Stimulated activated CD4-positive, alpha-beta T cell treated with anti-CD3 and anti-CD28 coated beads, TNF-alpha, amount 100 ng/mL, for 48 hours (primary cell): ENCODE measurements at regions not wholly inside any gene's neighbourhood (a gene's known extent, or its start where the extent isn't known, plus 50 kb on each side); places are given as distances from the start of the nearest gene placed in this dataset.

Source experiments
- DNase-seq, 3 donors: peaks; one replicate each; pipeline ENCODE4 v3.0.0-alpha.2; 2020; ENCODE audit warnings: low read depth in 3 of 3

DNA sequence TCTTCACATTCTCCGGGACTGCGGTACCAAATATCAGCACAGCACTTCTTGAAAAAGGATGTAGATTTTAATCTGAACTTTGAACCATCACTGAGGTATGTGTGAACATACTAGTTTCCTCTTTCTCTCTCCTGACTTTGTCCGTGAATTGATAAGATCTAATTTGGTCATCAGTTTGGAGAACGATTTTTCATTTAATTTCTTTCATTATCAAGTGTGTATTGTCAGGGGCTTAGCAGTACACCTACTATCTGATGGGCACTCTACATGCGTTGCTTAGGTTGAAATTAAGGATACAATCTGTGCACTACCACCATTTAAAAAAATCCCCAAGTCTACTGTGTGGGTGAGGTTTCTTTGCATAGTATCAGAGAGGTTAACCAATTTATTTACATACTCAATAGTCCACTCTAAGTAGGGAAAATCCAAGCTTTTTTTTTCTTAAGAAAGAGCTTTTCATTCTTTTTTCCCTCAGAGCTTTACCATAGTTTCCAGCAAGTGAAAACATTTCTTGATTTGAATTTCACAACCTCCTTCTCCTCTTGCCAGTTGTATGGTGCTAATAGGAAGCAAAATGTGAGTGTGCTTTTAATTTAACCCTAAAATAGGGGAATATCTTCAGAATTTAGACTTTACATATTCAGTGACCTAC, 105.4 kb upstream of the ESR1 start:
- DNase-seq, result no peak

DNA sequence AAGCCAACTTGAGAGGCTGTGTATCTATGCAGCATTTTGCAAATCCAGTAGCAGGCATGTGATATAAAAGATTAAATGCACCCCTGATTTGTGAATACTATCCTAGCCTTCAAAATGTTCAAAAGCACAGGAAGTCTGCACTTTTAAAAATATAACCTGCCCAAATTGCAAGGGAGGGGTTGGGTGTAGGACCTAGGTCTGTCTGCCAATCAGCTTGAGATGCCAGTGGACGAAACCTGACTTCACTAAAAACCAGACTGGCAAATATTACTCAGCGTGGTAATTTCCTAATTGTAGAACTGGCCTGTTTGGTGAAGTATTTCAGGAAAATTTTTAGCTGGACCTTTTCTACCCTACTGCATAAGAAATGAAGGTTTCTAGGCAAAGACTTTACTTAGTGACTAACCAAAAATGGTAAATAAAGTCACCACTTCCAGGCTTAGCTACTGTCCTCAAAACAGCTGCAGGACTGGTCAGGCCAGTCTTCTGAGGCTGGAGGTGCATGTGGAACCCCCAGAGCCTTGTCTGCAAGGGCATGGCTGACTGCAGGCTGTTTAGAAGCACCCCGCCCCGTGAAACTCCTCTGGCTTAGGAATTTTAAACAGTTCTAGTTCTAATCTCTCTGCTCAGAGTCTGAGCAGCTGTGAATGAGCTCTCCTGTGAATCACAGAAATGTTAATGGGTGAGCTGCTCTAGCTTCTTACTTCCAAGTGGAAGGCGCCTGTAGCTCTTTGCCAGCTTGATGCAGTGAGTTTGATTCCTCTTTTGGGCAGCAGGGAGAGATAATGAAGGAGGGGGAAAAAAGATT, 104.4 kb upstream of the ESR1 start:
- no peak for DNase-seq

DNA sequence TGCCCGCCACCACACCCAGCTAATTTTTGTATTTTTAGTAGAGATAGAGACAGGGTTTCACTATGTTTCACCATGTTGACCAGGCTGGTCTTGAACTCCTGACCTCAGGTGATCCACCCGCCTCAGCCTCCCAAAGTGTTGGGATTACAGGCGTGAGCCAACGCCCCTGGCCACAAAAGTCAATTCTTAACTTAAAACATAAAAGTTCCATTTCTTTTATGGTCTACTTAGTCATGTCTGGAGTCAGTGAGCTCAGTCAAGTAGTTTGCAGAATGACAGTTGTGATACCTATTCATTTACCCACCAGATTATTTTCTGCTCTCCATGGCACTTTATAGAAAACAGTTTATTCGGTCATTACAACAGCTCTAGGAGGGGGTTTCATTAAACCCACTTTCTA, 103.1 kb upstream of the ESR1 start:
- peak in 1 of 3 donors; percentile 46 for DNase-seq

DNA sequence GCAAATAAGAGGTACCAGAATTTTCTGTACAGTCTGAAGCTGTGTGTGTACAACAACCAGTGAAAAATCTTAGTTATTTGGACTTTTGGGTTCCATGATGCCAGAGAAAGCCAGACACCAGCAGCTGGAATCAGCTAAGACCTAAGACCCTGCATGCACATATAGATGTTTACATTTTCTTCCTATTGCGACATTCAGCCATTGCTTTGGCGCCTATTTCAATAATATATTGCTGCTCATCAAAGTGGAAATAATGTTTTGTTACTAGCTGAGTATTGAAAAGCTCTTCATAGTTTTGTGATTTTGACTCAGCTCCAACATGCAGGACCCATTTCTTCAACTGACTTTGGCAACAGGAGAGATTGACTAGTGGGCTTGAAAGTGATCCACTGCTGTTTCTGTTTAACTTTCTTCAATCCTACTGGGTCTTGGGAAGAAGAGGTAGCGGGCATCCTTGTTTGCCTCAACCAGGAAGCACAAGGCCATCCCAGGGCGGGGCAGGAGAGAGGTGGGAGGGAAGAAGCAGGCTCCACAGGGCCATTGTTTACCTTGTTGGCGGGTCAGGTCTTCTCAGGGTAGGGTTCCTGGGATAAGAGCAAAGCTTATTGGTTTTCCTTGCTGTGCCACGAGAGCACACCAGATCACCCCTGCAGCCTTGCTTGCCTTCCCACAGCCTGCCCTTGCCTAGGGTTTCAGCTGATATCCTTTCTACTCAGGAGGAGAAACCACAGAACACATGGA, 101.3 kb upstream of the ESR1 start:
- DNase-seq, result no peak

DNA sequence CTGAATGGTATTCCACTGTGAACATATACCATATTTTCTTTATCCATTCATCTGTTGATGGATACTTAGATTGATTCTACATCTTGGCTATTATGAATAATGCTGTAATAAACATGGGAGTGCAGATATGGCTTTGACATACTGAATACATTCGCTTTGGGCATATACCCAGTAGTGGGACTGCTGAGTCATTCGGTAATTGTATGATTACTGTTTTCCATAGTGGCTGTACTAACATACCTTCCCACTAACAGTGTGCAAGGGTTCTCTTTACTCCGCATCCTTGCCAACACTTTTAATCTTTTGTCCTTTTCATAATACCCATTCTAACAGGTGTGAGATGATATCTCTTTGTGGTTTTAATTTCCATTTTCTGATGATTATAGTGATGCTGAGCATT, 98.2 kb upstream of the ESR1 start:
- DNase-seq, result no peak

DNA sequence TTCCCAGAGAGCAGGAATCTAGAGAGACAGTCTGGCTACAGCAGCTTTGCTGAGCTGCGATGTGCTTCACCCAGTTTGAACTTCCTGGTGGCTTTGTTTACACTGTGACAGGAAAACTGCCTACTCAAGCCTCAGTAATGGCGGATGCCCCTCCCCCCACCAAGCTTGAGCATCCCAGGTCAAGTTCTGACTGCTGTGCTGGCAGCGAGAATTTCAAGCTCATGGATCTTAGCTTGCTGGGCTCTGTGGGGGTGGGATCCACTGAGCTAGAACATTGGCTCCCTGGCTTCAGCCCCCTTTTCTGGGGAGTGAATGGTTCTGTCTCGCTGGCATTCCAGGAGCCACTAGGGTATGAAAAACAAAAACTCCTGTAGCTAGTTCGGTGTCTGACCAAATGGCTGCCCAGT, 91.0 kb upstream of the ESR1 start:
- DNase-seq, result no peak

DNA sequence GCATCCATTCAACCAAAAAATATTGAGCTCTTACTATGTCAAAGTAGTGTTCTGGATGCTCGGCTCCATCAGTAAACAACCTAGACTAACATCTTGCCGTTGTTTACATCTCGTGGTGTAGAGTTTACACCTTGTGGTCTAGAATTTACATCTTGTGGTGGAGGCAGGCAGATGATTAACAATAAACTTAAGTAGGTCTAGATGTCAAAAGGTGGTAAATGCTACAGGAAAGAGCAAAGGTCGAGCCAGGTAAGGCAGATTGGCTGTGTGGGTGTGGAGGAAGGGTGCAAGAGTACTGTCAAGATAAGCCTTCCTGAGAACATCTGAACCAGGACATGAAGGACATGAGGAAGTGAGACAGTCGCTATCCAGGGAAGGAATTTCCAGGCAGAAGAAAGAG, 88.4 kb upstream of the ESR1 start:
- no peak for DNase-seq

DNA sequence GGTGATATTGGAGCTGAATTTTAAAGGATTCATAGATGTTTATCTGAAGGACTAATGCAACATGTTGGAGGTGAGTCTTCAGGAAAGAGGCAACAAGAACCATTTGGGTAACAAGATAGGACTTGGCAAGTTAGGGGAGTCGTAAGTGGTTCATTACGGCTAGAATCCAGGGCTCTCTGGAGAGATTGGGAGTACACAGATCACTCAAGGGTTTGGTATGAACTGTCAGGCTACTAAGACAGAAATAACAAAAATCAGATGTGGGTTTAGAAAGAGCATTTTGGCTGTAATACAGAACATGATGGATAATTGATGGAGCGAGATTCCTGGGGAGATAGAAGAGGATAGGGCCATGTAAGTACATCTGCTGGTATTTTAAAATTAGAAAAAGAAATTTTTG, 86.3 kb upstream of the ESR1 start:
- no peak for DNase-seq

DNA sequence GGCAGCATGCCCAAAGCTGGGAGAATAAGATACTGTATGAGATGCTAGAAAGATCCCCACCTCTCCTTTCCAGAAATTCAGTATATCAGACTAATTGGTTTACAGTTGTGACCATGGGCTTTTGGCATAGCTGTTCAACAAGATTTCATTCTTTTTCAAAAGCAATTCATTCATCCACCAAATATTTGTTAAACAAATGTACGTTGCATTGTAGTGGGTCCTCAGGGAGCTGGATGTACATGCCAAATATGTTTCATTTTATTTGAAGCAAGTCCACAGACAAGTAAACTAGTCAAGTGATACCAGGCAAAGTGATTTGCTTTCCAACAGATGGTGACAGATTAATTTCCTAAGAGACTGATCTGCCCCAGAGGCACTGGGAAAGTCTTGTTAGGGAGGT, 85.8 kb upstream of the ESR1 start:
- DNase-seq, result no peak

DNA sequence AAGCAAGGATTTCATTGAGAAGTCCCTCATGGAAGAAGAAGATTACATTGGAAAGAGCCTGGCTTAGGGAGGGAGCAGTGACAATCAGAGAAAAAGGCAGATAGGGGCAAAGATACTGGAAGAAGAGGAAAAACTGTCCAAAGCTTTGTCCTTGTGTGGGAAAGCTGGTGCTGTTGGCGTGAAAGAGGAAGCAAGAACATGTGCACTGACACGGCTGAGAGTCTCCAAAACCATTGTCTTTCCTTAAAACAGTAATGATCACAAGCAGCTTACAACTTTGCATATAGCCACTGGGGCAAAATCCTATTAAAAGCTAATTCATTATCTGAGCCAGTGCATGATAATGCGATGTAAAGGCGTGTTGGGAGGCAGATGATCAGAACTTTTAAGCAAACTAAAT, 85.1 kb upstream of the ESR1 start:
- DNase-seq, result no peak

DNA sequence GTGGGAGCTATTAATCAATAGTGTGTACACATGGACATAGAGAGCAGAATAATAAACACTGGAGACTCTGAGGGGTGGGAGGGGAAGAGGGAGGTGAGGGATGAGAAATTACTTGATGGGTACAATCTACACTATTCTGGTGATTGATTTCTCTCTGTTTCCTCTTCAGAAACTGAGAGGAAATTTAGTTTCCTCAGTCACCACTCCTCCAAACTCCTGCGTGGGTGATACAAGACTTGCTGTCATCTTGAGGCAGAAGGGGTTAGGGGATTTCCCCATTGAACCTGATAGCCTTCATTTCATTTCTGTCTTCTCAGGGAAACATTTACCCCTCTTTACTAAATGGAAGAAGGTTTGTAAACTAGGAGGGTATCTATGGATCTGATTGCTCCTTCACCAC, 84.3 kb upstream of the ESR1 start:
- DNase-seq, result peak; percentile 36 to 43 (median 41)

DNA sequence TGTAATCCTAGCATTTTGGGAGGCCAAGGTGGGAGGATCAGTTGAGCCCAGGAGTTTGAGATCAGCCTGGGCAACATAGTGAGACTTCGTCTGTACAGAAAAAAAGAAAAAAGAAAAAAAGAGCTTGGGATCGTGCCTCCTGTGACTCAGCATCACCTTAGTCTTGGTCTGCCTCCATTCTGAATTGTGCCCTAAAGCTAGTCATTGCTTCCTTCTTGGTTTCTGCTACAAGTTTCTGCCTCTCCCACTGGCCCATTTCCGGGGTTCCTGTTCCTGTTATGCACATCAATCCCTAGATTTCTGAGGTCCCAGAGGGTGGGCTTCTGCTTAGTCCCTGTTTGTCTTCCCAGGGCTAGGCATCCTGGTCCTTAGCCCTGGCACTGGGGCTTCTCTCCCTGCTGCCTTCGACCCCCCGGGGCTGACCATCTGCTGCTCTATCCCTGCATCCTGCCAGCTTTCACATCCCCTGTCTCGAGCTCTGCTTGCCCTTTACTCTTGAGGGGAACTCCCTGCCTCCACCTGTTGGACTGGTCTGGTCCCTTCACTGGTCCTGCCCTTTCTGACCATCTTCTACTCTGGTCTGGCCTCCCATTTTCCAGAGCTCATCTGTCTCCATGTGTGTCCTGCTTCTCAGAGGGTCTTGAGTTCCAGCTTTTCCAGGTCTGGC, 77.5 kb upstream of the ESR1 start:
- DNase-seq, result no peak

DNA sequence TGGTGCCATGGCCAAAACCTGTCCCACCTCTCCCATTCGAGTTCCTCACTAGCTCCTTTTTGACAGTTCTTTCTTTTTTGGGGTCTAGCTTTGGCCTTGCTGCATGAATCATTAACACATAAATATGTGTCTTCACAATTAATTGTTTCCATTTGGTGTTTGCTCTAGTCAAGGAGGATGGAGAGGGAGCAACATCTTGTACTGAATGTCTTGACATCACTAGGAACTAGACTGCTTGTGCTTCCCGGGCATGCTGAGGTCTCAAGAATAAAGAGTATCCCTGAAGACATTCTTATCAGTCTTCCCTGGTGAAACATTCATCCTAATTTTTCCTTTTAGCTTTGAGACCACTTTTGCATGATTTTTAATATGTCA, 77.0 kb upstream of the ESR1 start:
- DNase-seq, result no peak

DNA sequence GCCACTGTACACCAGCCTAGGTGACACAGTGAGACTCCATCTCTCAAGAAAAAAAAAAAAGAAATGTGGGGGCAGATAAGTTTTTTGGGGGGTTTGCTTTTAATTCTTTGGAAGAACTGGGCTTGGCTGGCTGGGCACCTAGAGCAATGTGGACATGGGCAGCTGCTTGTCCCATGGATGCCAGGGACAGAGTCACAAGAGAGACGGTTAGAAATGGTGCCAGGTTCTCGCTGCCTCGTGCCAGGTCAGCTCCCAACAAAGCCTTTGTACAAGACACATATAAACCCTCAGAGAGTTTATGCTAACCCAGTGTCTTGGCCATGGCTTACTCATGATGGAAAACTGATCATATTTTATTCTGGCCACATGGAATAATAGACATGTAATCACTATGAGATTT, 76.2 kb upstream of the ESR1 start:
- no peak for DNase-seq

DNA sequence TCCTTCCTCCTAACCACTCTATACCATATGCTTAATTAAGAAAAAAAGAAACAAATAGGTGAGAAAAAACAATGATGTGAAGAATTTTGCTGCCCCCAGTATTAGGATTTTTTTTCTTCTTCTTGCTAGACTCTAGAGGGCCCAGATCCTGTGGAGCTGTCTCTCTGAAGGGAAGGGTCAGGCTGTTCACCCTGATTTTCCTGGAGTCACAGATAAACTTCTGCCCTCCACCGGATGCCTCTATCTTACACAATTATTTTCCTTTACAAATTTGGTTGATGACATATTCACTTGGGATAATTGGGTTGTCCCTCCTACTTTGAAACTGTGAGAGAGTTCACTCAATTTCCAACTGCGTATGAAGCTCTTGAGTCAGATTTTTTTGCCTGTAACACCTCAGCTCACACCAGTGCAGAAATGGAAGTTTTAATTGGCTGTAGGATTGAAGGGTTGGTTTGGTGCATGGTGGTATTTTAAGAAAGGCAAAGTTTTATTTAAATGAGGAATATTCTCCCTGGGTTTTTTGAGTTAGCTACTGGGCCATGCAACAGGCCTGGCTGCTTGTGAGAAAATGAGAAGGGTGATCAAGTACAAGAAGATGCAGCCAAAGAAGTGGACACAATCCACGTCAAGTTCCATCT, 73.7 kb upstream of the ESR1 start:
- no peak for DNase-seq

DNA sequence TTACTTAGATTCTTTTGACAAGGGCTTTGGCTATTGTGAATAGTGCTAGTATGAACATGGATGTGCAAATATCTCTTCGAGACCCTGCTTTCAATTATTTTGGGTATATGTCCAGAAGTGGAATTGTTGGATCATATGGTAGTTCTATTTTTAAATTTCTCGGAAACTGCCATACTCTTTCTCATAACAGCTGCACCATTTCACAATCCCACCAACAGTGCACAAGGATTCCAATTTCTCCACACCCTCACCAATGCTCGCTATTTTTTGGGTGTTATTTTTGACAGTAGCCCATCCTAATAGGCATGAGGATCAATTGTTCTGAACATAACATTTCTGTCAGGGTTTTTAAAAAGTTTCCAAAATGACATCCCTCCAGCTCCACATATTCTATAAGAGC, 69.2 kb upstream of the ESR1 start:
- DNase-seq, result no peak

DNA sequence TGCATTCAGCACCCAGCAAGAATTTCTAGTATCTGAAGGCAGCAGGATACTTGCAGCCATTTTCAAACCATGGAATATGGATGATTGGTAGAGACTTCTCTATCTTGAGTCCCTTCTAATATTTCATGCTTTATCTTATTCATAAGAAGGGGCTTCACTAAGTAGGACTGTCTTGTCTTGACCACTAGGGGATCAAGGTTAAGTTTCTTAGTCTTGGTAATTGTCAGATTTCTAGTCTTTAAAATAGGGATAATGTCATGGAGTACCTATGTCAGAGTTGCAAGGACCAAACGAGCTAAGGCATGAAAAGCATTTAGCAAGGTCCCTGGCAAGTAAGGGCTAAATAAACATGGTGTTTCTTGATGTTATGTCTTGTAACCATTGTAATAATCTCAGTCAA, 68.5 kb upstream of the ESR1 start:
- DNase-seq, result no peak

DNA sequence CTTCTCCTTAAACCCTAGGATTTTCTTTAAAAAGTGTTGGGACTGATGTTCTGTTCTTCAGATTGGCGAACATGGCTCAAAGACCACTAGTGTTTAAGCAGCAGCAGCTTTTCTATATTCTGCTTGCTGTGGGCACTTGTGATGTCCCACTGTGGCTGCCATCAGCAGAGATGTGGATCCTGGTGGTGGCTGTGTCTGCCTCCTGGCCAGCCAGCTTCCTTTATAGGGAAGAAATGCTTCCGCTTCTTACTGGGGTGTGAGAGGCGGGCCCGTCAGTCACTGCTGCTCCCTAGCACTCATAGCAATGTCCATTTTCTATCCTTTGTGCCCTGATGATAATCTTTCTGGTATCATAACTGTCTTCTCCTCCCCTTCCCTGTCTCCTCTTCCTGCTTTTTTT, 66.7 kb upstream of the ESR1 start:
- no peak for DNase-seq

DNA sequence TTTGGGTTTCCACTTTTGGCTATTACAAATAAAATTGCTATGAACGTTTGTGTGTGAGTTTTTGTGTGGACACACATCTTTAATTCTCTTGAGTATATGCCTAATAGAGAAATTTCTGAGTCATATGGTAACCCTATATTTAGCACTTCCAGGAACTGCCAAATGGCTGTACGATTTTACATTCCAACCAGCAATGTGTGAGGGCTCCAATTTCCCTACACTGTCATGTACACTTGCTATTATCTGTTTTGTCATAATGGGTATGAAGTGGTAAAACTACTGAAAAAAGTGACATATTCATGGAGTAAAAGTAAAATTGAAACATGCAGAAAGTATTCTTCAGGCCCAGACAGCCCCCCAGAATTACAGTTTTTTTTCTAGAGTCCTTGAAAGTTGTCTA, 59.6 kb upstream of the ESR1 start:
- no peak for DNase-seq

DNA sequence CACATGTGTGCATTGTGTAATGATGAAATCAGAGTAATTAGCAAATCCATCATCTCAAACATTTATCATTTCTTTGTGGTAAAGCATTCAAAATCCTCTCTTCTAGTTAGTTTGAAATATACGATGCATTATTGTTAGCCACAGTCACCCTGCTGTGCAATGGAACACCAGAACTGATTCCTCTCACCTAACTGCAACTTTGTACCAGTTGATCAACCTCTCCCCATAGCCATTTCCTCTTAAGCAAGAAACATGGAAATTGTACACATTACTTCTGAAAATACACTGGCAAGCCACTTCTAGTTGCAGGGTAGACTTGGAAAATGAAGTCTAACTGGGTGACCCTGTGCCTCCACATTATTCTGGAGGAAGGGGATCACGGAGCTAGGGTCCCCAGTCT, 58.1 kb upstream of the ESR1 start:
- DNase-seq, result no peak

DNA sequence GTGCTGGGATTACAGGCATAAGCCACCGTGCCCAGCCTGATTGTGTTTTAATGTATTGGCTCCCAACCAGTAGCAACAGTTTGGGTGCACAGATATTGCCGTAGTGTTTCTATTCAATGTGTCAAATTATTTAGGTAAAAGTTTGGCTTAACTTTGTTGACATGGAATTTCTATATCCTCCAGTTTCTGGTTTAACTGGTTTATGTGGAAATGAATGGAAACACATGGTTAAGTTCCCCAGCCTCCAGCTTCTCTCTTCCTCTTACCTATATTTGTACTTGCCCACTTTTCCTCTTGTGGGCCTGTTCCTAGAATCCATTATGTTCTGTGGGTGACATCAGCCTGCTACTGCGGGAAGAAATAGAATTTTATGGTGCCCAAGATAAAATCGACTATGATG, 53.9 kb upstream of the ESR1 start:
- DNase-seq, result no peak

DNA sequence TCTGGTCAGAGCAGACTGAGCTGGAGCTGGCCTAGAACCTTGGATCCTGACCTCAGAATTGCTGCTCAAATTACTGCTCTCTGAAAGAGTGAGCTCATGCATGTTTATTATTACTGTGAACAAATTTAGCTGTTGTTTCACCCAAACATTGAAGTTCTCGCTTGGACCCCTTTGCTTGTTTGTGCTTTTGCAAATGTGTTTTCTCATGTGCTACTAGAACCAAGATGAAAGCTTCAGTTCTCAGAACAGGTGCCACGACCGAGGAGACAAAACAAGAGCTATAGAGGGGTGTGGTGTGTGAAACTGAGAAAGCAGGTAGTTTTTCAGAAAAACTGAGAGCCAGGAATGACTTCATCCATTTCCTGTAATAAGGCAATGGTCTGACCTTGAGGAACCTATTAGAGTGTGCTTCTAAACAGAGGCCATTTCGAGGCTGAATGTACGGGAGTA, 50.0 kb upstream of the ESR1 start:
- DNase-seq, result peak in 2 of 3 donors; percentile 24 to 25
